PFSK-1 (cell line): ENCODE measurements at regions not wholly inside any gene's neighbourhood (a gene's known extent, or its start where the extent isn't known, plus 50 kb on each side); places are given as distances from the start of the nearest gene placed in this dataset.

Experiments
- FOXP2 ChIP-seq: optimal IDR thresholded peaks from 2 replicates; pipeline ENCODE3; 2011; ENCODE audit warnings: borderline replicate concordance, control low read depth, inconsistent platforms; ENCODE audit not compliant: insufficient read depth; ENCODE audit errors: extremely low read length, extremely low read depth
- POLR2AphosphoS5 ChIP-seq: IDR thresholded peaks from 2 replicates; pipeline ENCODE4 v1.6.1; 2012; ENCODE audit warnings: low read depth, mild to moderate bottlenecking, control low read depth, low read length, moderate library complexity
- REST ChIP-seq, 2 experiments: IDR thresholded peaks; 2 replicates each; pipeline versions ENCODE4 v1.6.1 to v1.8.0; 2011 to 2012; ENCODE audit warnings: low read depth in 2 of 2, low read length in 2 of 2, control low read depth in 1 of 2, inconsistent platforms in 1 of 2, mild to moderate bottlenecking in 1 of 2, moderate library complexity in 1 of 2; ENCODE audit not compliant: insufficient read depth in 1 of 2
- SIN3A ChIP-seq: IDR thresholded peaks from 2 replicates; pipeline ENCODE4 v1.6.1; 2012; ENCODE audit warnings: mild to moderate bottlenecking, low read length, moderate library complexity, borderline replicate concordance; ENCODE audit not compliant: insufficient read depth
- TAF1 ChIP-seq: IDR thresholded peaks from 2 replicates; pipeline ENCODE4 v1.6.1; 2012; ENCODE audit warnings: low read length, control low read depth, borderline replicate concordance; ENCODE audit not compliant: insufficient read depth

GRCh38 chr13:34335014-34336007 is 517.4 kb downstream of the RFC3 start:
- no peak for TF ChIP-seq POLR2AphosphoS5
- no peak for TF ChIP-seq REST (IDR thresholded peaks at IDR 0.05; ENCODE audit: insufficient read depth in 1 of 2, low read depth in 2 of 2, low read length in 2 of 2)
- no peak for TF ChIP-seq FOXP2
- TF ChIP-seq SIN3A, result no peak
- TF ChIP-seq TAF1, result no peak

- no peak for TF ChIP-seq SIN3A
- TF ChIP-seq TAF1, result no peak
- no peak for TF ChIP-seq REST (IDR thresholded peaks at IDR 0.05; ENCODE audit: insufficient read depth in 1 of 2, low read depth in 2 of 2, low read length in 2 of 2)
- TF ChIP-seq POLR2AphosphoS5, result no peak
- TF ChIP-seq FOXP2, result no peak
Measured at GRCh38 chr13:34338102-34338501, 520.2 kb downstream of the RFC3 start.

- no peak for TF ChIP-seq SIN3A
- no peak for TF ChIP-seq REST (IDR thresholded peaks at IDR 0.05; ENCODE audit: insufficient read depth in 1 of 2, low read depth in 2 of 2, low read length in 2 of 2)
- TF ChIP-seq POLR2AphosphoS5, result no peak
- no peak for TF ChIP-seq FOXP2
- no peak for TF ChIP-seq TAF1
Measured at GRCh38 chr13:34340534-34340933, 522.6 kb downstream of the RFC3 start.

- TF ChIP-seq POLR2AphosphoS5 (no peak), REST (IDR thresholded peaks at IDR 0.05; ENCODE audit: insufficient read depth in 1 of 2, low read depth in 2 of 2, low read length in 2 of 2) (no peak), FOXP2 (no peak), SIN3A (no peak), TAF1 (no peak)
Measured at GRCh38 chr13:34343413-34343940, 525.5 kb downstream of the RFC3 start.
